Fibroblast of pulmonary artery (primary cell): ENCODE measurements at regions not wholly inside any gene's neighbourhood (a gene's known extent, or its start where the extent isn't known, plus 50 kb on each side); places are given as distances from the start of the nearest gene placed in this dataset.
"Not testable (repeated sequence)": the region's sequence is repeated elsewhere in the genome, so short reads cannot be mapped to it uniquely, and the experiment has no call there.

Experiments
- DNase-seq: peaks from one replicate; pipeline ENCODE4 v3.0.0-alpha.2; 2010; ENCODE audit warnings: low read depth
- H3K4me3 ChIP-seq: replicated peaks from 2 replicates; pipeline ENCODE4 v1.5.1; 2011; ENCODE audit warnings: low read depth, mild to moderate bottlenecking, control low read depth, low read length, moderate library complexity
- TF ChIP-seq, protein P1 (sequence below): IDR thresholded peaks from 2 replicates; pipeline ENCODE4 v1.5.1; 2011; ENCODE audit warnings: mild to moderate bottlenecking, control low read depth, low read length, inconsistent platforms; ENCODE audit errors: missing control alignments

DNA sequence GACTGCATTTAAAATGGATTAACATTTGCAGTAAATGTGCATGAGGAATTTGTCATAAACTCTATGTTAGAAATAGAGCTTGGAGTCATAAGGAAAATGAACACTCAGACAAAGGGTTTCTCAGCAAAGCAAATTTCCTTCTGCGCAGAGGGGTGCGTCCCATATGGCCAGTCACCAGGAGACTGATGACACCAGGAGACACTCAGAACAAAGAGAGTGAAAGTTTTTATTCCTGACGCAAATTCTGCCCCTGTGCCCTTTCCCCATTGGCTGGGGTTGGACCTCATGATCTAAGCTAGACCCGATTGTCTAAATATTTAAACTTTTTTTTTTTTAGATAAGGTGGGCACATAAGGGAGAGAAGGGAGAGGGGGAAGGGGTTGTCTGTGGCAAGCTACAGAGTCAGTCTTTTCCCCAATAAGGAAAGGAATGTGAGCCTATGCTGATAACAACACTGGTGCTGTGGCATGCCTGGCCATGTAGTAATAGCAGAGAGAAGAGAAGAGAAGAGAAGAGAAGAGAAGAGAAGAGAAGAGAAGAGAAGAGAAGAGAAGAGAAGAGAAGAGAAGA is 202.0 kb downstream of the POM121L12 start:
- DNase-seq = no peak
- TF ChIP-seq, protein P1, sequence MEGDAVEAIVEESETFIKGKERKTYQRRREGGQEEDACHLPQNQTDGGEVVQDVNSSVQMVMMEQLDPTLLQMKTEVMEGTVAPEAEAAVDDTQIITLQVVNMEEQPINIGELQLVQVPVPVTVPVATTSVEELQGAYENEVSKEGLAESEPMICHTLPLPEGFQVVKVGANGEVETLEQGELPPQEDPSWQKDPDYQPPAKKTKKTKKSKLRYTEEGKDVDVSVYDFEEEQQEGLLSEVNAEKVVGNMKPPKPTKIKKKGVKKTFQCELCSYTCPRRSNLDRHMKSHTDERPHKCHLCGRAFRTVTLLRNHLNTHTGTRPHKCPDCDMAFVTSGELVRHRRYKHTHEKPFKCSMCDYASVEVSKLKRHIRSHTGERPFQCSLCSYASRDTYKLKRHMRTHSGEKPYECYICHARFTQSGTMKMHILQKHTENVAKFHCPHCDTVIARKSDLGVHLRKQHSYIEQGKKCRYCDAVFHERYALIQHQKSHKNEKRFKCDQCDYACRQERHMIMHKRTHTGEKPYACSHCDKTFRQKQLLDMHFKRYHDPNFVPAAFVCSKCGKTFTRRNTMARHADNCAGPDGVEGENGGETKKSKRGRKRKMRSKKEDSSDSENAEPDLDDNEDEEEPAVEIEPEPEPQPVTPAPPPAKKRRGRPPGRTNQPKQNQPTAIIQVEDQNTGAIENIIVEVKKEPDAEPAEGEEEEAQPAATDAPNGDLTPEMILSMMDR = no peak
- H3K4me3 ChIP-seq = no peak overlapping the region

GRCh38 chr7:53238021-53238605 is 202.7 kb downstream of the POM121L12 start:
- DNase-seq = no peak
- no peak overlapping the region for H3K4me3 ChIP-seq
- TF ChIP-seq, protein P1 = no peak

- not testable (repeated sequence) for DNase-seq, H3K4me3 ChIP-seq
Observed at GRCh38 chr7:53239151-53239550, 203.7 kb downstream of the POM121L12 start.

- TF ChIP-seq, protein P1 = no peak
- no peak for DNase-seq
Observed at GRCh38 chr7:53245721-53246120, 210.3 kb downstream of the POM121L12 start.

GRCh38 chr7:53246957-53247356 is 211.5 kb downstream of the POM121L12 start:
- no peak overlapping the region for H3K4me3 ChIP-seq
- DNase-seq = no peak
- TF ChIP-seq, protein P1 = no peak

More at GRCh38 chr7:53245721-53246120, 210.3 kb downstream of the POM121L12 start:
- H3K4me3 ChIP-seq = no peak overlapping the region

- TF ChIP-seq, protein P1 = no peak
- no peak for DNase-seq
- no peak overlapping the region for H3K4me3 ChIP-seq
Observed at GRCh38 chr7:53252539-53252938, 217.1 kb downstream of the POM121L12 start.

DNA sequence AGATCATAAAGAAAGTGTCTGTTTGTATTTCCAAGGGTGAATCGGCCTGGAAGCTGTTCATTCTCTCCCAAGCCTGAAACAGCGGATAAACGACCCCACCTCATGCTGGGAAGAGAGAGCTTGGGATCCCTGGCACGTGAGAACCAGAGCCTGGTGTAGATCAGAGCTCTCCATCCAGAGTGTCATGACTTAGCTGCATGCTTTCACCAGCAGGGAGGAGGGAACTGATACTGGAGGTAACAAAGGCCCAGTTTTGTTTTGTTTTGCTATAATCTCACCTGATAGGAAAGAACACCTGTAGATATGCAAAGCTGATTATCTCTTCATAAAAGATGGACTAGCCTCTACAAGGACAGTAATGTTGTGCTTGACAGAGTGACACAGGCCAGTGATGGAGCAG is 236.6 kb downstream of the POM121L12 start:
- DNase-seq = no peak
- TF ChIP-seq, protein P1 = no peak
- H3K4me3 ChIP-seq = no peak overlapping the region
